Kidney epithelial cell (primary cell): ENCODE measurements at regions not wholly inside any gene's neighbourhood (a gene's known extent, or its start where the extent isn't known, plus 50 kb on each side); places are given as distances from the start of the nearest gene placed in this dataset.

ENCODE experiments used
- DNase-seq: peaks from one replicate; pipeline ENCODE4 v3.0.0-alpha.2; 2010; ENCODE audit warnings: low read depth
- H3K27me3 ChIP-seq: 2 replicates; pipeline ENCODE4 v1.6.0; 2011; ENCODE audit warnings: low read length; ENCODE audit not compliant: control insufficient read depth, insufficient read depth
- H3K36me3 ChIP-seq: 2 replicates; pipeline ENCODE4 v1.5.1; 2011; ENCODE audit warnings: low read length; ENCODE audit not compliant: control insufficient read depth, insufficient read depth
- H3K4me3 ChIP-seq: 2 replicates; pipeline ENCODE4 v1.5.1; 2011; ENCODE audit warnings: low read depth, mild to moderate bottlenecking, control low read depth, low read length
- CTCF ChIP-seq: IDR thresholded peaks from 2 replicates; pipeline ENCODE4 v1.5.1; 2011; ENCODE audit warnings: mild to moderate bottlenecking, moderate library complexity, low read length, control low read depth, inconsistent platforms; ENCODE audit not compliant: insufficient read depth, poor library complexity, severe bottlenecking

DNA sequence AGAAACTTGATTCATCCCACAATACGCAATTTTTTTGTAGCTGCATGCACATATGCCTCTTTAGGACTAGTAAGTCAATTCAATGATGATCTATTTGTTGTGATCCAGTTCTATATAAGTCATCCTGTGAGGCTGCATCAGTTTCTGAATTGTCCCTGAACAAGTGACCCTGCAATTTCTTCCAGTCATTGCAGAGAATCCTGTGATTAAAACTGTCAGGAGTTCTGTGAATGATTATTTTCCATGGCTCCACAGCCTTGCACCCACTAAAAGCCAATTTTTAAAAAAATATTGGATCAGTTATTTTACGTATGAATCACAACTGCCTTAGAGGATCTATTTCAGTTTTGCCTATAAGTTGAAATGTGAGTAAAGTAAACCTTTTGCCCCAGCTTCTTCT lies 1585.0 kb upstream of the ACVR2A start:
- TF ChIP-seq CTCF, result no peak
- Histone ChIP-seq H3K4me3 (no peak overlapping the region), H3K27me3 (no peaks in the 10 kb centered on the region), H3K36me3 (no peaks in the 10 kb centered on the region)
- DNase-seq, result no peak

DNA sequence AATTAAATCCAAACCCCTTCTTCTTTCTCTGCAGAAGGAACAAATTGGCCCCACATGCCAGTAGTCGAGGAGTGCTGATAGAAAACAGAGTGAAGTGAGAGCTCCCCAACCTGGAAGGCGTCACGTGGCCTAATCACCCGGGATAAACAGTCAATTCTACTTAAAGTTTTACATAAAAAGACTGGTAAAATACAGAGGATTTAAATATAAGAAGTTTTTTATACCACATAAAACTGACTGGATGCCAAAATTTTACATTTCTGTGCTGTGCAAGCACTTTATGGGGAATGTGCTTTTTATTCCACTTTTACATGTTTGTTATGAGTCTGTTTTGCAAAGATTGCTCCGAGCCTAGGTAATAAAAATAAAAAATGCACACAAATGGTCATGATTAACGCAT lies 1586.8 kb upstream of the ACVR2A start:
- no peak for TF ChIP-seq CTCF
- Histone ChIP-seq H3K27me3 (no peaks in the 10 kb centered on the region), H3K36me3 (no peaks in the 10 kb centered on the region), H3K4me3 (no peak overlapping the region)
- DNase-seq, result no peak

DNA sequence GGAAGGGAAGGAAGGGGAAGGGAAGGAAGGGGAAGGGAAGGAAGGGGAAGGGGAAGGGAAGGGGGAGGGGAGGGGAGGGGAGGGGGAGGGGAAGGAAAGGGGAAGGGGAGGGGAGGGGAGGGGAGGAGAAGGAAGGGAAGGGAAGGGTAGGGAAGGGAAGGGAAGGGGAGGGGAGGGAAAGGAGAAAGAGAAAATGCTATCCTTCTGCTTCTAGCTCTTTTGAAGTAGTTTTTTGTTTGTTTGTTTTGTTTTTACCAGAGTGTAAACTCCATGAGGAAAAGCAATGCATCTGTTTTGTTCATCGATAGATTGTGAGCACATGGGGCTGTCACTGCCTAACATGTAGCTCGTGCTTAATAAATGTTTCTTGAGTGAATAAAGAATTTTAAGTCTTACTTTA lies 1592.7 kb upstream of the ACVR2A start:
- no peak for TF ChIP-seq CTCF
- no peak overlapping the region for H3K4me3 ChIP-seq
- H3K36me3 ChIP-seq, result no peaks in the 10 kb centered on the region
- no peak for DNase-seq
- no peaks in the 10 kb centered on the region for H3K27me3 ChIP-seq

- TF ChIP-seq CTCF, result no peak
- H3K27me3 ChIP-seq, result no peaks in the 10 kb centered on the region
- no peaks in the 10 kb centered on the region for H3K36me3 ChIP-seq
- no peak for DNase-seq
- no peak overlapping the region for H3K4me3 ChIP-seq
These were observed 1593.5 kb upstream of the ACVR2A start for GRCh38 chr2:146251328-146251727.

GRCh38 chr2:146246736-146247523 lies 1597.9 kb upstream of the ACVR2A start:
- H3K36me3 ChIP-seq, result no peaks in the 10 kb centered on the region
- no peaks in the 10 kb centered on the region for H3K27me3 ChIP-seq
- no peak overlapping the region for H3K4me3 ChIP-seq
- DNase-seq, result no peak
- no peak for TF ChIP-seq CTCF
